GM12892 (cell line): ENCODE measurements at regions not wholly inside any gene's neighbourhood (a gene's known extent, or its start where the extent isn't known, plus 50 kb on each side); places are given as distances from the start of the nearest gene placed in this dataset.

Experiments used
- POLR2A ChIP-seq: IDR thresholded peaks from 2 replicates; pipeline ENCODE4 v1.6.1; 2011; ENCODE audit warnings: low read depth, low read length, control low read depth
- POLR2AphosphoS5 ChIP-seq: IDR thresholded peaks from 2 replicates; pipeline ENCODE4 v1.6.1; 2011; ENCODE audit warnings: low read depth, low read length, control low read depth

GRCh38 chr6:139973669-139974344 lies 599.4 kb upstream of the CITED2 start:
- TF ChIP-seq POLR2A: no peak
- TF ChIP-seq POLR2AphosphoS5: no peak
